ENCODE measurements at regions not wholly inside any gene's neighbourhood (a gene's known extent, or its start where the extent isn't known, plus 50 kb on each side); places are given as distances from the start of the nearest gene placed in this dataset.

DNA sequence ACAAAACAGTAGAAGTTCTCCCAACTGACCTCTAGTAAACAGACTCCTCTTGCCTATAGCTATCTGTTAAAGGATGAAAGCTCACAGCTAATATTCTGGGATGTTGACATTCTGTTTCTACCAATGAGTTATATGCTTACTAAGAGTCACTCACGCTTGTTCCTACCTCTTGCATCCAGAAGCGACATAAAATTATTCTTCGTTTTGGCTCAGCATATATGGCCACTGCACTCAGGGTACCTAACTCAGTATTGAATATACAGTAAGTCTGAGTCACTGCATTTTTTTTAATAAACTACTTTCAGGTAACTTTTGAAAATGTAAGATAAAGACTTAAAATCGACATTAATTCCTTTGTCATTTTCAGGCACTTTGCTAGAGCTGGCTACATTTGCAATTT is 214.4 kb upstream of the STXBP5 start:
- no peaks in the 10 kb centered on the region for H3K36me3 ChIP-seq
- H3K27me3 ChIP-seq, result no peaks in the 10 kb centered on the region
- H3K4me1 ChIP-seq, result no peaks in the 10 kb centered on the region
- no peak for DNase-seq (ENCODE audit: low spot score in 2 of 2)
- TF ChIP-seq, protein P1, sequence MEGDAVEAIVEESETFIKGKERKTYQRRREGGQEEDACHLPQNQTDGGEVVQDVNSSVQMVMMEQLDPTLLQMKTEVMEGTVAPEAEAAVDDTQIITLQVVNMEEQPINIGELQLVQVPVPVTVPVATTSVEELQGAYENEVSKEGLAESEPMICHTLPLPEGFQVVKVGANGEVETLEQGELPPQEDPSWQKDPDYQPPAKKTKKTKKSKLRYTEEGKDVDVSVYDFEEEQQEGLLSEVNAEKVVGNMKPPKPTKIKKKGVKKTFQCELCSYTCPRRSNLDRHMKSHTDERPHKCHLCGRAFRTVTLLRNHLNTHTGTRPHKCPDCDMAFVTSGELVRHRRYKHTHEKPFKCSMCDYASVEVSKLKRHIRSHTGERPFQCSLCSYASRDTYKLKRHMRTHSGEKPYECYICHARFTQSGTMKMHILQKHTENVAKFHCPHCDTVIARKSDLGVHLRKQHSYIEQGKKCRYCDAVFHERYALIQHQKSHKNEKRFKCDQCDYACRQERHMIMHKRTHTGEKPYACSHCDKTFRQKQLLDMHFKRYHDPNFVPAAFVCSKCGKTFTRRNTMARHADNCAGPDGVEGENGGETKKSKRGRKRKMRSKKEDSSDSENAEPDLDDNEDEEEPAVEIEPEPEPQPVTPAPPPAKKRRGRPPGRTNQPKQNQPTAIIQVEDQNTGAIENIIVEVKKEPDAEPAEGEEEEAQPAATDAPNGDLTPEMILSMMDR (IDR thresholded peaks at IDR 0.05), result no peak
- no peak overlapping the region for H3K27ac ChIP-seq
- H3K4me3 ChIP-seq, result no peak overlapping the region
- H3K9me3 ChIP-seq, result peaks cover 0 to 5% of the 10 kb centered on the region in 2 donors
- intact Hi-C loops (cut with DNase I), result no loop called here

DNA sequence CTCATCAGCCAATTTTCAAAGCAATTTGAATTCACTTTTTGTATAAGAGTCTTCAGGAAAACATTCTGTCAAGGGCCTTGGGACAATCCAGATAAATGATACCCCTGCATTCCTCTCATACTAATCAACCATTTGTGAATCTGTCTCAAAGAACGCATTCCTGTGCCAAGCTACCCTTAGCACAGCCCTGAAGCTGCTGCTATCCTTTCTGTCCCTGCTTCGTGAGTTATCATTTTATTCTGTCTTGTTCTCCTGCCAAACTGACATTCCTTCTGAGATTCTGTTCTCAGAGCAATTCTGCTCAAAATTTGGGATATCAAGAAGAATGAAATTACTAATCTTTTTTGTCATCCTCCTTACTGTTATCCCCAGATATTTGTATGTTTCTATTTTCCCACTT is 213.9 kb upstream of the STXBP5 start:
- Histone ChIP-seq H3K4me3 (no peak overlapping the region), H3K4me1 (no peaks in the 10 kb centered on the region), H3K36me3 (no peaks in the 10 kb centered on the region), H3K27me3 (no peaks in the 10 kb centered on the region), H3K9me3 (peaks cover 0 to 5% of the 10 kb centered on the region in 2 donors), H3K27ac (no peak overlapping the region)
- intact Hi-C loops (cut with DNase I), result no loop called here
- DNase-seq (ENCODE audit: low spot score in 2 of 2), result no peak
- TF ChIP-seq, protein P1 (IDR thresholded peaks at IDR 0.05), result no peak

DNA sequence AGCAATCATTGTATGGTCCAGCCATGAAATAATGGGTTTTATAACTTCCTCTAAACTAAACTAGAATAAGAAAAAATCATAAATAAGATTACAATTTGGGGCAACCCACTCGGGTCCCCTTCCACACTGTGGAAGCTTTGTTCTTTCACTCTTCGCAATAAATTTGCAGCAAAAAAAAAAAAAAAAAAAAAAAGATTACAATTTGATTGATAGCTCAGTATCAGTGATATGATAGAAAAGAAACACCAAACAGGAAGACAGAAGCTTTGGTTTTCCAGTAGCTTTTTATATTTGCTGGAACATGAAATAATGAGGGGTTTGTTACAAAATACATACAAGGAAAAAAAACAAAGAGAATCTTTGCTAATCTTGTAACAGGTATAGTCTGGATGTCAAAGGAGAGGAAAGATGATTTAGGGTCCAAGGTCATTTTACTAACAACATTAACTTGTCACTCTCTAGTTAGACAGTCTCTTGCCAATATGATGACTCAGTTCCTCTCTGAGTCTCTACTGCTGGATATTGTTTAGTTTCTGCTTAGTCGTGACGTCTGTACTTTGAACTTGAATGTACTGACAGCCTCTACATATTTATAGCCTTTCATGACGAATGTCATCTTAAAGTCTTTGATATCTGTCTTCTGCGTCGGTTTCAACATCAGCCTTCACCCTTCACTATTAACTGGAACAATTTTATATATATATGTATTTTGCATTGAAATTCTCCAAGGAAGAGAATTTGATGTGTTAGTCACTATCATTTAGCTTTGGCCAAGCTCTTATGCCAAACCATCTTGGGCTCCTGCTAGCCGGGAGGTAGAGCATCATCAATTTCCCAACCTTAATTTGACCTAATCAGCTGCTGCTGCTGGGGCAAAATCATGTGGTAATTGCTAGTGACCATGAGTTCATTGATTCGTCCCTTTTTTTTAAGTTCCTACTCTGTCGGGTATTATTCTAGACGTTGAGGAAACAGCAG is 213.1 kb upstream of the STXBP5 start:
- no peak for DNase-seq (ENCODE audit: low spot score in 2 of 2)
- H3K9me3 ChIP-seq, result peaks cover 0 to 5% of the 10 kb centered on the region in 2 donors
- no peak overlapping the region for H3K4me3 ChIP-seq
- no peaks in the 10 kb centered on the region for H3K27me3 ChIP-seq
- H3K4me1 ChIP-seq, result no peaks in the 10 kb centered on the region
- no peaks in the 10 kb centered on the region for H3K36me3 ChIP-seq
- TF ChIP-seq, protein P1 (IDR thresholded peaks at IDR 0.05), result no peak
- no peak overlapping the region for H3K27ac ChIP-seq
- intact Hi-C loops (cut with DNase I), result no loop called here

DNA sequence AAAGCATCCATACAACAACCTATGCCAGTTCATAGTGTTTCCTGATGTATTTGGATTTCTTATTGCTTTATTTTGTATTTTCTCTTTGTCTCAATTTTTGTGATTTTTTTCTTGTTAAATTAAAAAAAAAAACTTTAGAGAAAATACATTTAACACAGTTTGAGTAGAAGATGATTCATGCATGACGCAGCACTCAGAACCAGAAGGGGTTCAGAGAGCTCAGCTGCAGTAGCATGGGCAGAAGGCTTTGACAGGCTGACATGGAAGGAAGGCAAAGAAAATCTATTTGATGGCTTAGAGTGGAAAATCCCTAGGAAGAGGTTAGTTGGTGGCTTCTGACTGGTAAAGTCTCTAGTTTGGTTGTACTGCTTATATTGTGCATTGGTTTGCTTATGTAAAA is 207.2 kb upstream of the STXBP5 start:
- no peaks in the 10 kb centered on the region for H3K27me3 ChIP-seq
- no peaks in the 10 kb centered on the region for H3K9me3 ChIP-seq
- no peaks in the 10 kb centered on the region for H3K36me3 ChIP-seq
- no peak overlapping the region for H3K4me3 ChIP-seq
- intact Hi-C loops (cut with DNase I), result no loop called here
- no peaks in the 10 kb centered on the region for H3K4me1 ChIP-seq
- no peak for DNase-seq (ENCODE audit: low spot score in 2 of 2)
- TF ChIP-seq, protein P1 (IDR thresholded peaks at IDR 0.05), result no peak
- no peak overlapping the region for H3K27ac ChIP-seq

DNA sequence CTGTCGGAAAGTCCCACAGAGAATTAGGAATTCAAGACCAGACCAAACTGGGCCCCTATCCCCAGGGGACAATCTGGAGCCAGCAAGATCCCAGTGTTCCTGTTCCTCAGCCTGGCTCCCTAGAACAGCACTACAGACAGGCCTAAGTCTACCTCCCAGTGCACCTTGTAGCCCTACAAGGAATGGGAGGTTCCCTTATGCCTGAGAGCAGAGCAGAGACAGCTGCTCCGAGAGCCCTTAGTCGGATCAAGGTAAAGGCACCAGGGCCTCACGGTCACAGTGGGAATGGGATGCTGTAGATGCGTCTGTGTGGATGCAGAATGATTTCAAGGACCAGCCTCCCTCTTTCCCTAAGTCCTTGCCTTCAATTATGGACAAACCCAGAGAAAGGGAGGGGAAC is 204.5 kb upstream of the STXBP5 start:
- Histone ChIP-seq H3K27me3 (no peaks in the 10 kb centered on the region), H3K9me3 (no peaks in the 10 kb centered on the region), H3K4me3 (no peak overlapping the region), H3K36me3 (no peaks in the 10 kb centered on the region), H3K27ac (no peak overlapping the region), H3K4me1 (no peaks in the 10 kb centered on the region)
- DNase-seq (ENCODE audit: low spot score in 2 of 2), result no peak
- TF ChIP-seq, protein P1 (IDR thresholded peaks at IDR 0.05), result no peak
- intact Hi-C loops (cut with DNase I), result no loop called here

All from ascending aorta (tissue), 2 donors.